Mesenchymal stem cell (in vitro differentiated cells and primary cell): ENCODE measurements at regions not wholly inside any gene's neighbourhood (a gene's known extent, or its start where the extent isn't known, plus 50 kb on each side); places are given as distances from the start of the nearest gene placed in this dataset.
"Not testable (repeated sequence)": the region's sequence is repeated elsewhere in the genome, so short reads cannot be mapped to it uniquely, and the experiment has no call there.

Source experiments
- DNase-seq: peaks from one replicate; pipeline ENCODE4 v3.0.0-alpha.2; 2013
- H2AFZ ChIP-seq: one replicate; pipeline ENCODE4 v1.6.1; 2013; ENCODE audit warnings: low read depth, mild to moderate bottlenecking, control low read depth, inconsistent platforms, low read length, moderate library complexity
- H2AK5ac ChIP-seq: 2 replicates; pipeline ENCODE4 v1.6.1; 2013; ENCODE audit warnings: low read length, moderate library complexity, mild to moderate bottlenecking, inconsistent platforms; ENCODE audit not compliant: severe bottlenecking
- H2BK120ac ChIP-seq: one replicate; pipeline ENCODE4 v1.6.1; 2013; ENCODE audit warnings: low read depth, mild to moderate bottlenecking, inconsistent platforms, low read length, moderate library complexity
- H2BK12ac ChIP-seq, 2 experiments: one replicate each; pipeline ENCODE4 v1.6.1; 2013; ENCODE audit warnings: inconsistent platforms in 2 of 2, low read length in 2 of 2, mild to moderate bottlenecking in 2 of 2, moderate library complexity in 2 of 2, control low read depth in 1 of 2
- H2BK15ac ChIP-seq: one replicate; pipeline ENCODE4 v1.6.1; 2013; ENCODE audit warnings: mild to moderate bottlenecking, low read depth, inconsistent platforms; ENCODE audit not compliant: poor library complexity, severe bottlenecking
- H2BK5ac ChIP-seq: 2 replicates; pipeline ENCODE4 v1.6.1; 2013; ENCODE audit warnings: low read depth, mild to moderate bottlenecking, low read length, control low read depth, inconsistent platforms; ENCODE audit not compliant: poor library complexity, severe bottlenecking
- H3K14ac ChIP-seq, 2 experiments: one replicate each; pipeline ENCODE4 v1.6.1; 2013; ENCODE audit warnings: inconsistent platforms in 2 of 2, low read length in 2 of 2, control low read depth in 1 of 2, mild to moderate bottlenecking in 1 of 2, moderate library complexity in 1 of 2
- H3K18ac ChIP-seq, 2 experiments: one replicate each; pipeline ENCODE4 v1.6.1; 2013; ENCODE audit warnings: inconsistent platforms in 2 of 2, low read length in 2 of 2, control low read depth in 1 of 2, low read depth in 1 of 2, mild to moderate bottlenecking in 1 of 2
- H3K23ac ChIP-seq, 2 experiments: one replicate each; pipeline ENCODE4 v1.6.1; 2013; ENCODE audit warnings: inconsistent platforms in 2 of 2, low read length in 2 of 2, mild to moderate bottlenecking in 2 of 2, moderate library complexity in 2 of 2, control low read depth in 1 of 2
- H3K27ac ChIP-seq: 2 replicates; pipeline ENCODE4 v1.5.1; 2013; ENCODE audit warnings: mild to moderate bottlenecking, moderate library complexity, low read length, control low read depth, inconsistent platforms; ENCODE audit not compliant: poor library complexity, severe bottlenecking
- H3K27me3 ChIP-seq, 2 experiments: 2 replicates each; pipeline versions ENCODE4 v1.6.1 to v1.7.0; 2013; ENCODE audit warnings: low read length in 2 of 2, mild to moderate bottlenecking in 2 of 2, moderate library complexity in 2 of 2, control low read depth in 1 of 2, inconsistent platforms in 1 of 2; ENCODE audit not compliant: control insufficient read depth in 1 of 2, insufficient read depth in 1 of 2
- H3K36me3 ChIP-seq, 2 experiments: 2 replicates each; pipeline versions ENCODE4 v1.6.1 to v1.7.0; 2013; ENCODE audit warnings: low read length in 2 of 2, control low read depth in 1 of 2, inconsistent platforms in 1 of 2, low read depth in 1 of 2, mild to moderate bottlenecking in 1 of 2; ENCODE audit not compliant: insufficient read depth in 2 of 2, control insufficient read depth in 1 of 2
- H3K4ac ChIP-seq, 2 experiments: one replicate each; pipeline ENCODE4 v1.6.1; 2013; ENCODE audit warnings: inconsistent platforms in 2 of 2, low read length in 2 of 2, mild to moderate bottlenecking in 2 of 2, moderate library complexity in 2 of 2, control low read depth in 1 of 2, low read depth in 1 of 2
- H3K4me1 ChIP-seq: 2 replicates; pipeline ENCODE4 v1.6.1; 2013; ENCODE audit warnings: low read depth, low read length, control low read depth; ENCODE audit not compliant: control insufficient read depth, insufficient read depth
- H3K4me2 ChIP-seq: 2 replicates; pipeline ENCODE4 v1.6.1; 2013; ENCODE audit warnings: low read length, mild to moderate bottlenecking, inconsistent platforms; ENCODE audit not compliant: poor library complexity, severe bottlenecking
- H3K4me3 ChIP-seq, 2 experiments: 2 replicates each; pipeline versions ENCODE4 v1.5.1 to v1.7.0; 2013; ENCODE audit warnings: low read length in 2 of 2, mild to moderate bottlenecking in 2 of 2, control low read depth in 1 of 2, low read depth in 1 of 2; ENCODE audit not compliant: insufficient read depth in 1 of 2
- H3K79me1 ChIP-seq: replicated peaks from 2 replicates; pipeline ENCODE4 v1.6.1; 2013; ENCODE audit warnings: mild to moderate bottlenecking, control low read depth, low read length, inconsistent platforms; ENCODE audit not compliant: poor library complexity, severe bottlenecking
- H3K9ac ChIP-seq: 2 replicates; pipeline ENCODE4 v1.7.0; 2013; ENCODE audit warnings: mild to moderate bottlenecking, low read length, moderate library complexity
- H3K9me3 ChIP-seq: 2 replicates; pipeline ENCODE4 v1.7.0; 2013; ENCODE audit warnings: mild to moderate bottlenecking, low read length; ENCODE audit not compliant: control insufficient read depth
- H4K8ac ChIP-seq: one replicate; pipeline ENCODE4 v1.6.1; 2013; ENCODE audit warnings: inconsistent platforms, mild to moderate bottlenecking, low read length, moderate library complexity
- H4K91ac ChIP-seq: one replicate; pipeline ENCODE4 v1.6.1; 2013; ENCODE audit warnings: mild to moderate bottlenecking, low read length, inconsistent platforms
- WGBS: methylation state at CpG from one replicate; pipeline ENCODE4 v1.1.7; 2013; ENCODE audit warnings: mixed read lengths; 5-methylcytosine and 5-hydroxymethylcytosine counted together

- H3K14ac ChIP-seq, H3K27me3 ChIP-seq, H3K27ac ChIP-seq, H2AFZ ChIP-seq, H3K79me1 ChIP-seq, H2BK15ac ChIP-seq, H3K9me3 ChIP-seq, H3K36me3 ChIP-seq, H3K4ac ChIP-seq, H2BK120ac ChIP-seq, H2AK5ac ChIP-seq, H2BK12ac ChIP-seq, H3K23ac ChIP-seq, H3K4me2 ChIP-seq, H4K91ac ChIP-seq, H3K18ac ChIP-seq, H3K4me1 ChIP-seq, H3K4me3 ChIP-seq, H4K8ac ChIP-seq, H3K9ac ChIP-seq, H2BK5ac ChIP-seq, DNase-seq: not testable (repeated sequence)
- WGBS: 95% methylated on average over 17 of the region's 17 CpGs
These were observed 824.7 kb downstream of the LRRTM4 start for GRCh38 chr2:76697439-76697838.

DNA sequence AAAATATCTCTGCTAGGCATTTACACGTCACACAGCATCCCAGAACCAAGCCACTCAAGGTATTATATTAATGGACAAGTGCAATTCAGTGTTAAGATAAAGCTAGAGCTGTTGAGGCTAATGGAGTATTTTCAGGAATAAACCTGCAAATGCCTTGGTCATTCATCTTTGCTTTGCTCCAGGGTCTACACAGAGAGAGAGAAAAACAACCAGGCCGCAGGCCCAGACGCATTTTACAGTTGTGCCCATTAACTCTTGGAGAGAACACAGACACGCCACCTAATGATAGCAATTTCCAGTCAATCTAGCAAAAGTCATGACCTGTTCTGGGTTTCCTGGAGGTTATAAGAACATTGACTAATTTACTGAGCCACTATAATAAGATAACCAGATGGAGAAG, 829.3 kb downstream of the LRRTM4 start:
- H3K18ac ChIP-seq: no peak overlapping the region
- H3K27me3 ChIP-seq: no peaks in the 10 kb centered on the region
- H3K4me3 ChIP-seq: no peak overlapping the region
- no peak overlapping the region for H2AFZ ChIP-seq
- no peak overlapping the region for H2BK120ac ChIP-seq
- 63% methylated on average over 3 of the region's 4 CpGs for WGBS
- H3K9me3 ChIP-seq: no peaks in the 10 kb centered on the region
- H3K27ac ChIP-seq: no peak overlapping the region
- no peak overlapping the region for H3K23ac ChIP-seq
- no peak overlapping the region for H3K14ac ChIP-seq
- H2AK5ac ChIP-seq: no peak overlapping the region
- H3K4ac ChIP-seq: no peak overlapping the region
- no peak overlapping the region for H3K4me2 ChIP-seq
- no peak for DNase-seq
- no peaks in the 10 kb centered on the region for H3K79me1 ChIP-seq
- H4K91ac ChIP-seq: no peak overlapping the region
- no peak overlapping the region for H3K9ac ChIP-seq
- H4K8ac ChIP-seq: no peak overlapping the region
- H2BK5ac ChIP-seq: no peak overlapping the region
- no peaks in the 10 kb centered on the region for H3K36me3 ChIP-seq
- no peak overlapping the region for H2BK12ac ChIP-seq
- no peak overlapping the region for H2BK15ac ChIP-seq
- H3K4me1 ChIP-seq: no peaks in the 10 kb centered on the region

- H2AFZ ChIP-seq: no peak overlapping the region
- no peak overlapping the region for H3K18ac ChIP-seq
- H3K4me3 ChIP-seq: no peak overlapping the region
- H3K9me3 ChIP-seq: no peaks in the 10 kb centered on the region
- no peaks in the 10 kb centered on the region for H3K4me1 ChIP-seq
- 95% methylated on average over 1 of the region's 1 CpG for WGBS
- H3K27me3 ChIP-seq: no peaks in the 10 kb centered on the region
- H3K79me1 ChIP-seq: no peaks in the 10 kb centered on the region
- no peak overlapping the region for H2BK5ac ChIP-seq
- no peak overlapping the region for H4K8ac ChIP-seq
- H2BK15ac ChIP-seq: no peak overlapping the region
- H2BK120ac ChIP-seq: no peak overlapping the region
- H4K91ac ChIP-seq: no peak overlapping the region
- DNase-seq: no peak
- no peak overlapping the region for H3K4me2 ChIP-seq
- no peak overlapping the region for H3K4ac ChIP-seq
- H3K9ac ChIP-seq: no peak overlapping the region
- H3K36me3 ChIP-seq: no peaks in the 10 kb centered on the region
- no peak overlapping the region for H3K27ac ChIP-seq
- H2AK5ac ChIP-seq: no peak overlapping the region
- H2BK12ac ChIP-seq: no peak overlapping the region
- H3K23ac ChIP-seq: no peak overlapping the region
- H3K14ac ChIP-seq: no peak overlapping the region
These were observed 833.4 kb downstream of the LRRTM4 start for GRCh38 chr2:76688732-76689131.

DNA sequence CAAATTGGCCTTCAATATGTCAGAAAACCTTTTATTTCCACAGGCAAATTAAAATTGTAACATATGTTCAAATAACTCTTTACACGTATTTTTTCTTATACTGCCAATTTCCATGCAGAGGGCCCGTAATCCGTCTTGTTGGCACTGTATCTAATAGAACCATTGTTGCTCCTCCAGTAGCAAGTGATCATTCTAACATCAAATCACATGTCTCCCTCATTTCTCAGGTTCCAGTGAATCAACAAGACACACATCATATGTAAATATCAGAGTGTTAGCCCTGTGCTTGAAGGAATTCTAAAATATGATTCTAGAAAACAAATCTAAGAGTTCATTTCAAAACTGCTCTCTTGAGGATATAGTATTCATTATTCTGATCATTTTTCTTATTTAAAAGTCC, 834.3 kb downstream of the LRRTM4 start:
- H3K9ac ChIP-seq: no peak overlapping the region
- H4K91ac ChIP-seq: no peak overlapping the region
- no peaks in the 10 kb centered on the region for H3K79me1 ChIP-seq
- H3K27me3 ChIP-seq: no peaks in the 10 kb centered on the region
- H3K18ac ChIP-seq: no peak overlapping the region
- H4K8ac ChIP-seq: no peak overlapping the region
- H3K27ac ChIP-seq: no peak overlapping the region
- no peaks in the 10 kb centered on the region for H3K9me3 ChIP-seq
- H2AK5ac ChIP-seq: no peak overlapping the region
- H3K4me2 ChIP-seq: no peak overlapping the region
- no peak overlapping the region for H2BK12ac ChIP-seq
- H2BK120ac ChIP-seq: no peak overlapping the region
- no peak overlapping the region for H3K23ac ChIP-seq
- WGBS: 97% methylated on average over 3 of the region's 3 CpGs
- no peaks in the 10 kb centered on the region for H3K36me3 ChIP-seq
- no peaks in the 10 kb centered on the region for H3K4me1 ChIP-seq
- DNase-seq: no peak
- H2AFZ ChIP-seq: no peak overlapping the region
- H3K4me3 ChIP-seq: no peak overlapping the region
- H2BK15ac ChIP-seq: no peak overlapping the region
- no peak overlapping the region for H3K14ac ChIP-seq
- H3K4ac ChIP-seq: no peak overlapping the region
- H2BK5ac ChIP-seq: no peak overlapping the region
